HG02884 (cell line): ENCODE measurements at regions not wholly inside any gene's neighbourhood (a gene's known extent, or its start where the extent isn't known, plus 50 kb on each side); places are given as distances from the start of the nearest gene placed in this dataset.

Experiments used
- ATAC-seq: cut with Tn5 transposase; IDR thresholded peaks from one replicate; pipeline ENCODE4 v1.9.1; 2021; ENCODE audit warnings: mild to moderate bottlenecking, moderate library complexity; ENCODE audit not compliant: unreplicated experiment

- no peak for ATAC-seq
Observed at GRCh38 chr5:8606231-8606630, 737.3 kb downstream of the MTRR start.

GRCh38 chr5:8611067-8611466, 742.1 kb downstream of the MTRR start:
- ATAC-seq = no peak

GRCh38 chr5:8613078-8613685, 744.2 kb downstream of the MTRR start:
- ATAC-seq = no peak

- no peak for ATAC-seq
Observed at GRCh38 chr5:8615142-8615858, 746.4 kb downstream of the MTRR start.

- ATAC-seq = no peak
Observed at GRCh38 chr5:8628521-8628920, 759.6 kb downstream of the MTRR start.

- no peak for ATAC-seq
Observed at GRCh38 chr5:8633259-8633658, 764.3 kb downstream of the MTRR start.

- no peak for ATAC-seq
Observed at GRCh38 chr5:8633696-8634095, 764.7 kb downstream of the MTRR start.

- ATAC-seq = no peak
Observed at GRCh38 chr5:8634219-8634618, 765.3 kb downstream of the MTRR start.

- ATAC-seq = no peak
Observed at GRCh38 chr5:8641786-8642505, 773.0 kb downstream of the MTRR start.

GRCh38 chr5:8644377-8644776, 775.4 kb downstream of the MTRR start:
- no peak for ATAC-seq

- ATAC-seq = no peak
Observed at GRCh38 chr5:8647111-8647510, 778.2 kb downstream of the MTRR start.

GRCh38 chr5:8650186-8650585, 781.2 kb downstream of the MTRR start:
- no peak for ATAC-seq

- no peak for ATAC-seq
Observed at GRCh38 chr5:8660133-8660893, 791.4 kb downstream of the MTRR start.

GRCh38 chr5:8663374-8663773, 794.4 kb downstream of the MTRR start:
- no peak for ATAC-seq

GRCh38 chr5:8675182-8675581, 806.2 kb downstream of the MTRR start:
- ATAC-seq = no peak

- ATAC-seq = no peak
Observed at GRCh38 chr5:8676695-8677094, 807.7 kb downstream of the MTRR start.

- no peak for ATAC-seq
Observed at GRCh38 chr5:8682381-8682780, 813.4 kb downstream of the MTRR start.

- ATAC-seq = no peak
Observed at GRCh38 chr5:8683496-8683895, 814.5 kb downstream of the MTRR start.

GRCh38 chr5:8685704-8686103, 816.8 kb downstream of the MTRR start:
- no peak for ATAC-seq

- no peak for ATAC-seq
Observed at GRCh38 chr5:8686707-8687106, 817.8 kb downstream of the MTRR start.

GRCh38 chr5:8689773-8690172, 820.8 kb downstream of the MTRR start:
- ATAC-seq = no peak
